HG02571 (cell line): ENCODE measurements at regions not wholly inside any gene's neighbourhood (a gene's known extent, or its start where the extent isn't known, plus 50 kb on each side); places are given as distances from the start of the nearest gene placed in this dataset.

ENCODE experiments used
- ATAC-seq: cut with Tn5 transposase; IDR thresholded peaks from one replicate; pipeline ENCODE4 v1.9.1; 2021; ENCODE audit warnings: mild to moderate bottlenecking, moderate library complexity; ENCODE audit not compliant: unreplicated experiment

GRCh38 chr5:167565189-167565954 lies 726.1 kb upstream of the WWC1 start:
- no peak for ATAC-seq

- no peak for ATAC-seq
Observed at GRCh38 chr5:167570431-167570830, 721.0 kb upstream of the WWC1 start.

DNA sequence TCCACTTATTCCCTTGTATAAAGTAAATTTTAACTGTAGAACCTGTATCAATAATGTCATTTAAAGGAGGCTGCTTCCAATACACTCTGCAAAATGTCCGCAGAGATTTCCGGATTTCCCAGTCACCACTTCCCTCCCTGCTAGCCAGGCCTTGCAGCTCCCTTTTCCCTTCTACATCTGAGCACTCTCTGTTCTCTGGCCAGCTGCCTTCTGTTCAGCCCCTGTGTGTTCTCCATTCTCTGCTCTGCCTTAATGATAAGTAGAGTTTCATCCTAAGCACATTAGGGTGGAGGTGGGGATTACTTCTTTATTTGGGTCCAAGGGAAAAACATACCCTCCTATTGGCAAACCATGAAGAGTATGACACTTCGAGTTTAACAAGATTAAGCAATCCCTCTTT lies 719.6 kb upstream of the WWC1 start:
- no peak for ATAC-seq

GRCh38 chr5:167573370-167574127 lies 717.9 kb upstream of the WWC1 start:
- ATAC-seq = no peak

GRCh38 chr5:167574464-167574863 lies 717.0 kb upstream of the WWC1 start:
- ATAC-seq = no peak

DNA sequence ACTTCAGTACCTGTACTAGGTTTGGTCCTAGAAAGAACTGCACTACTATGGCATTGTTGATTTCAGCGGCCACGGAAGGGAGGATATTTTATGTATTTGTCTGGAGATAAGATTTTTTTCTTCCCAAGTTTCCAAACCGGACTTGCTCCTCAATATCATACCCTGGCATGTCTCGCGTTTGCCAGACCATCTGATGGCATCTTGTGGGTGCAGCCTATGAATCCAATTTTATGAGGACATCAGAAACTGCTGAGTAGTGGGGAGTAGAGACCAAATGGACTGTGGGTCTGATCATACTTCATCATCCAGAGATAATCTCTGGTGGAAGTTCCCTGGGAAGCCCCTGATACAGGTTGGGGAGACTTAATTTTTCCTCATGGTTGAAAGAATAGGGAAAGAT lies 716.1 kb upstream of the WWC1 start:
- no peak for ATAC-seq

GRCh38 chr5:167576126-167576525 lies 715.3 kb upstream of the WWC1 start:
- no peak for ATAC-seq

GRCh38 chr5:167576897-167577296 lies 714.5 kb upstream of the WWC1 start:
- ATAC-seq = no peak

DNA sequence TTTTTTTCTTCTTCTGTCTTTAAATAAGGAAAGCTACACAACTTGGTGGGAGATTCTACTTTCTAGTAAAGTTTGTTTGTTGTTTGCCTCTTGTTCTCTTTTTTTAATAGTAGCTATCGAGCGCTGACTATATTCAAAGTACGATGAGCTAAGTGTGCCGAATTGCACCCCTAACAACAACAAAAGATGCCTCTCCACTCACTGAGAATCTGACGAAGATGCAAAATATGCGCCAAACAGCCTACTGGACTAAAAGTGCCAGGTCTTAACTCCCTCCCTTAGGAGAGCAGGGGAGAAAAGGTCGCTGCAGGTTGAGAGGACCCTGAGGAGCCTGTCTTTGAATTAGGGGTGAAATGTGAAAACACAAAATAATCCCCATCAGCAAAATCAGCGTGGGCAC lies 713.8 kb upstream of the WWC1 start:
- no peak for ATAC-seq

DNA sequence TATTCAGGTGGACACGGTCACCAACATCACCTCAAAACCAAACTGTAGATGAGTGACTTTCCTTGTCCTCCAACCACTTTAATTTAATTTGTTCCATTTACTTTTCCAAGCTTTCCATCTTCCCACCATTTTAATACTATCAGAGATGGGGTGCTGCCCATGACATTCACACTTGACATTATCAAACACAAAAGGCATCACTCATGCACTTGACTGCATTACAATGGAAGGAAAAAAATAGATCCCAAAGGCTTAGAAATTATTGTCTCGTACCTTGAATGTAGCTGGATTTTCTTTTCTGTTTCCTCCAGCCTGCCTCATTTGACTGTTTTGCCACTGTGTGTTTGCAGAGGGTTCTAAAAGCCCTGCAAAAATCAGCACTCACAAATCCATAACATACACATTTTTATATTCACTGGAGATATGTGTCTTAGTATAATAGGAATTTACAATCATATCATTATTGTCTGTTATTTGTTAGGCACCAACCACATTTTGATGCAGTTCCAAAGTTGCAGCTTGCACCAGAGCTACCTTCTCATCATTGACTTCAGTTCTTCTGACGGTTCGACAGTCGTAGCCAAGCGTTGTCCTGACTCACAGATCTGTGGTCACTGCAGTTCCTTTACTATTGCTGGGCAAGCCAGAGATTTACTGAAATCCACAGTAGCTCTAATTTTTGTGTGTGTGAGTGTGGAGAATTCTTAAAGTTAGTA lies 712.3 kb upstream of the WWC1 start:
- no peak for ATAC-seq

DNA sequence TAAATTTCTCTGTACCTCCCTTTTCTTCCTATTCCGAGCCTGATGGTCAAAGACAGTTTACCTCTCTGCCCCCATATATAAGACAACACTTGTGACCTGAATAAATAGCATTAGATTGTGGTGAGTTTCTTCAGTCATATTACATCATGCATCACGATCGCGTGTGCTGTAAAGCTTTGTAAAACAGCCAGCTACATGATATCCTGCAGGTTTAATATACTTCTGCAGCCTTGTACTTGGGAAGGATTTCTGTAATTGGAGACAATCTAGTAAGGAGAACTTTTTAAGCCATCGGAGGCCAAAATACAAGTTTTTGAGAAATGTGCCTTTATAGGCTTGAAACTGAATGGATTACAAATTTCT lies 711.8 kb upstream of the WWC1 start:
- no peak for ATAC-seq

- no peak for ATAC-seq
Observed at GRCh38 chr5:167580608-167581007, 710.8 kb upstream of the WWC1 start.

- ATAC-seq = no peak
Observed at GRCh38 chr5:167582283-167582682, 709.2 kb upstream of the WWC1 start.

DNA sequence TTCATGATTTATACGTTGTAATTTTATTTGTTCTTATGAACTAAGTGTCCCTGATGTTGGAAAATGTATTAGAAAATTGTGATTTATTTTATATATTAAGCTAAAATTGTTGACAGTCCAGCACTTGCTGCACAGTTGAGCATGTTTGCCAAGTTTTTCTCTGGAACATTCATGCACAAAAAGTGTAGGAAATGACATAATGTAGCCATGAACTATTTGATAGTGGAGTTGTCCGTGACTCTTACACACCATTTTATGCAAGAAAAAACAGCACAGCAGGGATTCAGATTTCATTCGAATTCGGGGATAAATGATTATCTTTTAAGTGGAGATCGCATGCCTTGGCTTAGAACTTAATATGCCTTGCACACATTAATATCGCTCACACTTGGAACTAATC lies 708.6 kb upstream of the WWC1 start:
- ATAC-seq = no peak

DNA sequence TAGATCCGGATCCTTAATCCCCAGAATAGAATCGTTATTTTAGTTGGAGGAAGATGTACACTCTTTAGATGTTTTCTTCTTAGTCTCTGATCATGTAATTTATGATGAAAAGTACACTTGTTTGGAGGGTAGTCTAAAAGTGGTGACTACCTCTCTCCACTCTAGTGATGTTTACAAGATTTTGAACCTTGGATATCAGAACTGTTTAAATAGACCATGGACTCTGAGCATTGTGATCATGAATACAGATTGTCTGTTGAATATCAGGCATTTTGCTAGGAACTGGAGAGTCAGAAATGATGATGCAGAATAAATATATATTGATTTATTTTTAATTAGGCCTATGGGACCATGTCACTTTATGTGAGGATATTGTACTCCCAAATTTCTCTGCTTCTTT lies 706.3 kb upstream of the WWC1 start:
- no peak for ATAC-seq

- ATAC-seq = no peak
Observed at GRCh38 chr5:167587772-167588437, 703.5 kb upstream of the WWC1 start.

GRCh38 chr5:167592114-167592513 lies 699.3 kb upstream of the WWC1 start:
- ATAC-seq = no peak

GRCh38 chr5:167593329-167594060 lies 698.0 kb upstream of the WWC1 start:
- ATAC-seq = no peak

- no peak for ATAC-seq
Observed at GRCh38 chr5:167594061-167594435, 697.4 kb upstream of the WWC1 start.

DNA sequence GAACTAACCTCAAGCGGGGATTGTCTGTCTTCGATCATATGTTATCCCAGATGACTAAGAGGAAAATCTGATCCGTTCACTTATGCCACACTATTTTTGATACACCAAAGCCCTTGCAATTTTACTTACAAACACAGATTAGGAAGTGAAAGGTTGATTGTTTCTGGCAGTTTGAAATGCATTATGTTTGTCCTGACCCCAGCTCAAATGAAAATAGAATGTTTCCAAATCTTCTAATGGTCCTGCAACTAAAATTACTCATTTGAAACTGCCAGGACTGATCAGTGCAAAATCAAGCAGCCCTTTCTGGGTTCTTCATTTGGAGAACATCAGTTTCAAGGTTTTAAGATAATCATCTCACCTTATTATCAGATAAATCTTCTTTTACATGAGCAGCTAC lies 696.7 kb upstream of the WWC1 start:
- no peak for ATAC-seq

DNA sequence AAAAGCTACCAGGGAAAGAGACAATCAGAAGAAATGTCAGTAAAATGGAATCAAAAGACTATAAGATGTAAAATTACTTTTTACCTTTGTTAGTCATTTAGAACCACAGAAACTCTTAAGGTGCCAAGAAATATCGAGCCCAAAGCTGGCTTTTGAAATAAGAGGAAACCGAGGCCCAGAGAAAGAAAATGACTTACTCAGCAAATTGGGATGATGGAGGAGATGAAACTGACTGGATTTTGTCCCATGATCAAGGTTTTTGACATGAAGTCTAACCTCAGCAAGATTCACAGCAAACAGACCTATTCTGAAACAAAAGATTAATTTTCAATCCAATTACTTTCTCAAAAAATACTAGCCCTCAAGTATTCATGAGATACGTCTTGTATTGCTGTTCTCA lies 696.2 kb upstream of the WWC1 start:
- ATAC-seq = no peak
